ENCODE measurements at regions not wholly inside any gene's neighbourhood (a gene's known extent, or its start where the extent isn't known, plus 50 kb on each side); places are given as distances from the start of the nearest gene placed in this dataset.

- H3K79me1 ChIP-seq (ENCODE audit: low read depth, low read length) = no peaks in the 10 kb centered on the region
- no peak for DNase-seq (ENCODE audit: low spot score)
Measured at GRCh38 chr15:87707071-87707470, 549.5 kb downstream of the NTRK3 start.

GRCh38 chr15:87706001-87706400, 550.5 kb downstream of the NTRK3 start:
- H2BK5ac ChIP-seq (ENCODE audit: low read length) = no peak overlapping the region
- no CpG with 5 or more reads among the region's 1 CpG for WGBS, 2 donors (ENCODE audit: extremely low coverage in 2 of 2, insufficient read length in 2 of 2, insufficient replicate concordance in 1 of 2)
- H2AFZ ChIP-seq (ENCODE audit: low read length) = no peak overlapping the region
- peaks cover 0 to 11% (median 0%) of the 10 kb centered on the region in 3 experiments for H3K27me3 ChIP-seq (ENCODE audit: control insufficient read depth in 3 of 3, insufficient read depth in 3 of 3, low read depth in 1 of 3, low read length in 3 of 3)
- H3K18ac ChIP-seq (ENCODE audit: low read length) = no peak overlapping the region
- H3K36me3 ChIP-seq (replicated peaks in 1 of 2; ENCODE audit: control insufficient read depth in 2 of 2, insufficient read depth in 2 of 2, low read length in 2 of 2) = no peaks in the 10 kb centered on the region
- H3K9ac ChIP-seq (ENCODE audit: low read depth, low read length, poor library complexity) = no peak overlapping the region
- DNase-seq (ENCODE audit: low spot score) = no peak
- no peak overlapping the region for H2BK15ac ChIP-seq (ENCODE audit: low read length)
- no peak overlapping the region for H2BK12ac ChIP-seq (ENCODE audit: low read length)
- no peaks in the 10 kb centered on the region for H3K9me3 ChIP-seq (replicated peaks in 1 of 2; ENCODE audit: control insufficient read depth in 2 of 2, insufficient read depth in 1 of 2, low read depth in 1 of 2, low read length in 2 of 2)
- H3K27ac ChIP-seq (replicated peaks; ENCODE audit: low read length) = no peak overlapping the region
- H3K79me1 ChIP-seq (ENCODE audit: low read depth, low read length) = no peaks in the 10 kb centered on the region
- no peak overlapping the region for H4K91ac ChIP-seq (ENCODE audit: low read depth, low read length, poor library complexity)
- no peak overlapping the region for H2BK120ac ChIP-seq (ENCODE audit: low read depth, low read length)
- peaks cover 0 to 1% of the 10 kb centered on the region in 2 donors for H3K4me1 ChIP-seq (ENCODE audit: control insufficient read depth in 2 of 2, insufficient read depth in 1 of 2, low read depth in 1 of 2, low read length in 2 of 2)
- H4K8ac ChIP-seq (ENCODE audit: low read depth, low read length) = no peak overlapping the region
- no peak overlapping the region for H3K4ac ChIP-seq (ENCODE audit: low read length)
- no peak overlapping the region for H3K23ac ChIP-seq (ENCODE audit: low read depth, low read length, poor library complexity)
- H3K4me2 ChIP-seq (ENCODE audit: insufficient read depth, low read length, poor library complexity, severe bottlenecking) = no peak overlapping the region
- no peak overlapping the region for H3K14ac ChIP-seq (ENCODE audit: low read length)
- no peak overlapping the region for H3K4me3 ChIP-seq (ENCODE audit: low read length in 2 of 2)
- H2AK5ac ChIP-seq (ENCODE audit: low read depth, low read length) = no peak overlapping the region

More at GRCh38 chr15:87707071-87707470, 549.5 kb downstream of the NTRK3 start:
- Histone ChIP-seq H4K91ac (ENCODE audit: low read depth, low read length, poor library complexity) (no peak overlapping the region), H2AK5ac (ENCODE audit: low read depth, low read length) (no peak overlapping the region), H3K4me2 (ENCODE audit: insufficient read depth, low read length, poor library complexity, severe bottlenecking) (no peak overlapping the region), H3K4me3 (ENCODE audit: low read length in 2 of 2) (no peak overlapping the region), H3K36me3 (replicated peaks in 1 of 2; ENCODE audit: control insufficient read depth in 2 of 2, insufficient read depth in 2 of 2, low read length in 2 of 2) (no peaks in the 10 kb centered on the region), H2BK120ac (ENCODE audit: low read depth, low read length) (no peak overlapping the region), H3K18ac (ENCODE audit: low read length) (no peak overlapping the region), H2BK12ac (ENCODE audit: low read length) (no peak overlapping the region), H3K27ac (replicated peaks; ENCODE audit: low read length) (no peak overlapping the region), H3K4me1 (ENCODE audit: control insufficient read depth in 2 of 2, insufficient read depth in 1 of 2, low read depth in 1 of 2, low read length in 2 of 2) (peaks cover 0 to 1% of the 10 kb centered on the region in 2 donors), H3K9ac (ENCODE audit: low read depth, low read length, poor library complexity) (no peak overlapping the region), H2BK5ac (ENCODE audit: low read length) (no peak overlapping the region), H3K23ac (ENCODE audit: low read depth, low read length, poor library complexity) (no peak overlapping the region), H3K9me3 (replicated peaks in 1 of 2; ENCODE audit: control insufficient read depth in 2 of 2, insufficient read depth in 1 of 2, low read depth in 1 of 2, low read length in 2 of 2) (no peaks in the 10 kb centered on the region), H3K4ac (ENCODE audit: low read length) (no peak overlapping the region), H2AFZ (ENCODE audit: low read length) (no peak overlapping the region), H4K8ac (ENCODE audit: low read depth, low read length) (no peak overlapping the region), H2BK15ac (ENCODE audit: low read length) (no peak overlapping the region), H3K27me3 (ENCODE audit: control insufficient read depth in 3 of 3, insufficient read depth in 3 of 3, low read depth in 1 of 3, low read length in 3 of 3) (peaks cover 0 to 11% (median 0%) of the 10 kb centered on the region in 3 experiments), H3K14ac (ENCODE audit: low read length) (no peak overlapping the region)
- no CpG with 5 or more reads among the region's 5 CpGs for WGBS, 2 donors (ENCODE audit: extremely low coverage in 2 of 2, insufficient read length in 2 of 2, insufficient replicate concordance in 1 of 2)

- no peak overlapping the region for H3K27ac ChIP-seq (replicated peaks; ENCODE audit: low read length)
- no peak overlapping the region for H2AFZ ChIP-seq (ENCODE audit: low read length)
- no peak overlapping the region for H2BK15ac ChIP-seq (ENCODE audit: low read length)
- H4K8ac ChIP-seq (ENCODE audit: low read depth, low read length) = no peak overlapping the region
- peaks cover 0 to 1% of the 10 kb centered on the region in 2 donors for H3K4me1 ChIP-seq (ENCODE audit: control insufficient read depth in 2 of 2, insufficient read depth in 1 of 2, low read depth in 1 of 2, low read length in 2 of 2)
- no peak for DNase-seq (ENCODE audit: low spot score)
- no peak overlapping the region for H2BK5ac ChIP-seq (ENCODE audit: low read length)
- peaks cover 0 to 9% (median 0%) of the 10 kb centered on the region in 3 experiments for H3K27me3 ChIP-seq (ENCODE audit: control insufficient read depth in 3 of 3, insufficient read depth in 3 of 3, low read depth in 1 of 3, low read length in 3 of 3)
- H3K36me3 ChIP-seq (replicated peaks in 1 of 2; ENCODE audit: control insufficient read depth in 2 of 2, insufficient read depth in 2 of 2, low read length in 2 of 2) = no peaks in the 10 kb centered on the region
- no peak overlapping the region for H3K18ac ChIP-seq (ENCODE audit: low read length)
- H3K9me3 ChIP-seq (replicated peaks in 1 of 2; ENCODE audit: control insufficient read depth in 2 of 2, insufficient read depth in 1 of 2, low read depth in 1 of 2, low read length in 2 of 2) = no peaks in the 10 kb centered on the region
- no CpG with 5 or more reads among the region's 5 CpGs for WGBS, 2 donors (ENCODE audit: extremely low coverage in 2 of 2, insufficient read length in 2 of 2, insufficient replicate concordance in 1 of 2)
- H2AK5ac ChIP-seq (ENCODE audit: low read depth, low read length) = no peak overlapping the region
- no peak overlapping the region for H3K23ac ChIP-seq (ENCODE audit: low read depth, low read length, poor library complexity)
- H3K79me1 ChIP-seq (ENCODE audit: low read depth, low read length) = no peaks in the 10 kb centered on the region
- no peak overlapping the region for H3K9ac ChIP-seq (ENCODE audit: low read depth, low read length, poor library complexity)
- no peak overlapping the region for H3K4me3 ChIP-seq (ENCODE audit: low read length in 2 of 2)
- no peak overlapping the region for H3K14ac ChIP-seq (ENCODE audit: low read length)
- no peak overlapping the region for H3K4ac ChIP-seq (ENCODE audit: low read length)
- no peak overlapping the region for H3K4me2 ChIP-seq (ENCODE audit: insufficient read depth, low read length, poor library complexity, severe bottlenecking)
- no peak overlapping the region for H2BK12ac ChIP-seq (ENCODE audit: low read length)
- H2BK120ac ChIP-seq (ENCODE audit: low read depth, low read length) = no peak overlapping the region
- no peak overlapping the region for H4K91ac ChIP-seq (ENCODE audit: low read depth, low read length, poor library complexity)
Measured at GRCh38 chr15:87704276-87704675, 552.3 kb downstream of the NTRK3 start.

- Histone ChIP-seq H3K79me1 (ENCODE audit: low read depth, low read length) (no peaks in the 10 kb centered on the region), H3K27ac (replicated peaks; ENCODE audit: low read length) (no peak overlapping the region), H2BK120ac (ENCODE audit: low read depth, low read length) (no peak overlapping the region), H3K4me2 (ENCODE audit: insufficient read depth, low read length, poor library complexity, severe bottlenecking) (no peak overlapping the region), H4K91ac (ENCODE audit: low read depth, low read length, poor library complexity) (no peak overlapping the region), H2BK12ac (ENCODE audit: low read length) (no peak overlapping the region), H3K18ac (ENCODE audit: low read length) (peak overlapping the region; percentile 35), H2AK5ac (ENCODE audit: low read depth, low read length) (no peak overlapping the region), H4K8ac (ENCODE audit: low read depth, low read length) (no peak overlapping the region), H2BK15ac (ENCODE audit: low read length) (no peak overlapping the region), H2AFZ (ENCODE audit: low read length) (no peak overlapping the region), H3K4me3 (ENCODE audit: low read length in 2 of 2) (no peak overlapping the region), H3K36me3 (replicated peaks in 1 of 2; ENCODE audit: control insufficient read depth in 2 of 2, insufficient read depth in 2 of 2, low read length in 2 of 2) (no peaks in the 10 kb centered on the region), H3K9me3 (replicated peaks in 1 of 2; ENCODE audit: control insufficient read depth in 2 of 2, insufficient read depth in 1 of 2, low read depth in 1 of 2, low read length in 2 of 2) (no peaks in the 10 kb centered on the region), H3K23ac (ENCODE audit: low read depth, low read length, poor library complexity) (no peak overlapping the region), H3K27me3 (ENCODE audit: control insufficient read depth in 3 of 3, insufficient read depth in 3 of 3, low read depth in 1 of 3, low read length in 3 of 3) (peaks cover 0 to 8% (median 0%) of the 10 kb centered on the region in 3 experiments), H3K4me1 (ENCODE audit: control insufficient read depth in 2 of 2, insufficient read depth in 1 of 2, low read depth in 1 of 2, low read length in 2 of 2) (peaks cover 0 to 1% of the 10 kb centered on the region in 2 donors), H3K9ac (ENCODE audit: low read depth, low read length, poor library complexity) (no peak overlapping the region), H2BK5ac (ENCODE audit: low read length) (no peak overlapping the region), H3K4ac (ENCODE audit: low read length) (no peak overlapping the region), H3K14ac (ENCODE audit: low read length) (no peak overlapping the region)
- WGBS, 2 donors (ENCODE audit: extremely low coverage in 2 of 2, insufficient read length in 2 of 2, insufficient replicate concordance in 1 of 2) = no CpG with 5 or more reads among the region's 18 CpGs
- DNase-seq (ENCODE audit: low spot score) = no peak
Measured at GRCh38 chr15:87703327-87704111, 553.0 kb downstream of the NTRK3 start.

All from neuronal stem cell (in vitro differentiated cells).